Kidney (tissue), 13 donors: ENCODE measurements at regions not wholly inside any gene's neighbourhood (a gene's known extent, or its start where the extent isn't known, plus 50 kb on each side); places are given as distances from the start of the nearest gene placed in this dataset.

ENCODE experiments used
- DNase-seq, 5 donors: peaks; one replicate each; pipeline ENCODE4 v3.0.0-alpha.2; 2013 to 2020
- FAIRE-seq: peaks from 2 replicates; lab custom pipeline; 2012; peaks lifted over from hg19 to GRCh38; lab: Jason Lieb, UNC
- H3K27ac ChIP-seq, 2 donors: one replicate each; pipeline ENCODE4 v1.7.0; 2013; ENCODE audit warnings: low read depth in 2 of 2, low read length in 2 of 2, inconsistent platforms in 1 of 2
- H3K27me3 ChIP-seq: one replicate; pipeline ENCODE4 v1.7.1; 2013; ENCODE audit warnings: low read length, inconsistent platforms; ENCODE audit not compliant: control insufficient read depth, insufficient read depth
- H3K36me3 ChIP-seq, 3 donors: one replicate each; pipeline versions ENCODE4 v1.7.0 to v1.7.1; 2013; ENCODE audit warnings: low read length in 3 of 3, control low read depth in 1 of 3, inconsistent platforms in 1 of 3; ENCODE audit not compliant: insufficient read depth in 3 of 3, control insufficient read depth in 2 of 3
- H3K4me1 ChIP-seq, 3 donors: one replicate each; pipeline versions ENCODE4 v1.7.0 to v1.7.1; 2013; ENCODE audit warnings: low read length in 3 of 3, inconsistent platforms in 1 of 3, low read depth in 1 of 3; ENCODE audit not compliant: control insufficient read depth in 2 of 3, insufficient read depth in 2 of 3
- H3K4me3 ChIP-seq, 3 donors: one replicate each; pipeline versions ENCODE4 v1.7.0 to v1.8.1; 2013; ENCODE audit warnings: low read length in 3 of 3, control low read depth in 1 of 3, inconsistent platforms in 1 of 3
- H3K9ac ChIP-seq, 3 donors: one replicate each; pipeline versions ENCODE4 v1.7.0 to v1.7.1; 2013; ENCODE audit warnings: low read length in 3 of 3, control low read depth in 1 of 3, inconsistent platforms in 1 of 3
- H3K9me3 ChIP-seq, 3 donors: one replicate each; pipeline versions ENCODE4 v1.7.0 to v1.7.1; 2013; ENCODE audit warnings: low read length in 3 of 3, control low read depth in 1 of 3, inconsistent platforms in 1 of 3; ENCODE audit not compliant: control insufficient read depth in 2 of 3, insufficient read depth in 1 of 3
- CTCF ChIP-seq: IDR thresholded peaks from 3 replicates; pipeline ENCODE4 v1.5.1; 2012; ENCODE audit warnings: mild to moderate bottlenecking, moderate library complexity, borderline replicate concordance; ENCODE audit not compliant: insufficient read depth; ENCODE audit errors: extremely low read depth
- intact Hi-C: fragments of 100-400 bp; cut with DNase I; formaldehyde crosslinking; loops from one replicate; pipeline ENCODE4 v1.11.1; 2022
- donor health status: control.
- donor health status: control.
- donor health status: control.
- donor health status: control.
- donor health status: control.
- donor health status: DM: yes; HTN: yes; CAD: no.
- donor health status: Normal renal cell carcinoma (clear cell type).

DNA sequence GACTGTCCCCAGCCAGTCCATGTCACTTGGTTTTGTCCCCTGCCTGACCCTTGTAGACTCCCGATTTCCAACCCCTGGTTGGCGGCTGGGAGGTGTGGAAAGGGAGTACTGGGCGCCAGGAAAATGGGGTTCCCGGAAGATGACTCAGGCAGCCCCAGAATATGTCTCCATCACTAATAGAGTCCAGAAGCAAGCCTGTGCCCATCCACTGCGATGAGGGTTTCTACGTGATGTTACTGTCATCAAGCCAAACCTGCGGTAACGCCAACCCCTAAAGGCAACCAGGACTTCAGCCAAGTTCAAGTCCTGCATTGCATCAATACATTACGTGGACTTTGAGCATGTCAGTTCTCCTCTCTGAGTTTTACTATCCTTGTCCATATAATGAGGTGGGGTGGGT, 62.0 kb upstream of the TAF1B start:
- Histone ChIP-seq H3K9me3 (no peaks in the 10 kb centered on the region), H3K36me3 (no peaks in the 10 kb centered on the region), H3K4me3 (no peak overlapping the region), H3K4me1 (no peaks in the 10 kb centered on the region), H3K9ac (no peak overlapping the region), H3K27ac (no peak overlapping the region), H3K27me3 (no peaks in the 10 kb centered on the region)
- TF ChIP-seq CTCF: no peak
- intact Hi-C loops: no loop called here
- peak in 1 of 5 donors; percentile 30 for DNase-seq
- FAIRE-seq: no peak

GRCh38 chr2:9782197-9782719, 61.0 kb upstream of the TAF1B start:
- no peaks in the 10 kb centered on the region for H3K4me1 ChIP-seq
- H3K27me3 ChIP-seq: no peaks in the 10 kb centered on the region
- no peak for TF ChIP-seq CTCF
- intact Hi-C loops: no loop called here
- H3K9me3 ChIP-seq: no peaks in the 10 kb centered on the region
- H3K36me3 ChIP-seq: no peaks in the 10 kb centered on the region
- no peak overlapping the region for H3K27ac ChIP-seq
- DNase-seq (peak; percentile 66 to 86 (median 77)), FAIRE-seq (no peak)
- H3K9ac ChIP-seq: no peak overlapping the region
- H3K4me3 ChIP-seq: no peak overlapping the region

DNA sequence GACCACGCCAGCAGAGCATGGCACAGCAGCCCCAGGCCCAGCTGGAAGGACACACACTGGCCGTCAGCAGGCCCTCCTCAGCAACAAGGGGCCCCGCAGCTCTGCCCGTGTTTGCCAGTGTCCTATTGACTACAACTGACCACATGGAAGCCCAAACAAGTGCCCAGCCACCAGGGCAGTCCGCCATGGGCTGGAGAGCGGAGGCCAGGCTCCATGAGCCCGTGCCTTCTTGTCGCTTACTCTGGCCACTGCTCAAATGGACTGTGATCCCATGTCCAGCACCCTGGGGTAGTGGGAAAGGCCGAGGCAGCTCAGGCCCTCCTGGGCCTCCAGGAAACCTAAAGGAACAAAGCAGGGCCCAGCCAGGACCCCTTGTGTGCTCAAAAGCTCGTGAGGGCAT, 53.9 kb upstream of the TAF1B start:
- H3K36me3 ChIP-seq: no peaks in the 10 kb centered on the region
- FAIRE-seq (no peak), DNase-seq (no peak)
- H3K27ac ChIP-seq: no peak overlapping the region
- intact Hi-C loops: no loop called here
- no peaks in the 10 kb centered on the region for H3K27me3 ChIP-seq
- no peak overlapping the region for H3K4me3 ChIP-seq
- no peaks in the 10 kb centered on the region for H3K4me1 ChIP-seq
- H3K9ac ChIP-seq: no peak overlapping the region
- no peak for TF ChIP-seq CTCF
- H3K9me3 ChIP-seq: peaks cover 0 to 2% (median 0%) of the 10 kb centered on the region in 3 donors

DNA sequence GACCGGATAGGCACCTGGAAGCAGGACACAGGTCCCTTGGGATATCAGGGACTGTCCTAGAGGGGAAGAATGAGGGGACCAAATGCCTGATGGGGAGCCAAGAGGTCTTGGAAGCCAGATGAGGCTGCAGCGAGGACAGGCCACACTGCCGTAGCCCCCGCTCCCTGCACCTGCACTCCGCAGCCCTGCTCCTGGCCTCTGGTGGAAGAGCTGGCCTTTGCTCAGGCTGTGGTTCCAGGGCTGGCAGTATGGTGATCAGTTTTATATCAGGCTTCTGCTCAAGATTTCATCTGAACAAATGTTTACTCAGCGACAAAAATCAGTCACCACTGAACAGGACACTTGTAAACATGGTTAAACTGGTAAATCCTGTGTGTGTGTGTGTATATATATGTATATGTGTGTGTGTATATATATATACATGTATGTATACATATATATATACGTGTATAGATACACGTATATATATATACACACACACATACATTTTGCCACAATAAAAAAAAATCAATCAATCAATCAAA, 52.5 kb upstream of the TAF1B start:
- TF ChIP-seq CTCF: no peak
- Histone ChIP-seq H3K36me3 (no peaks in the 10 kb centered on the region), H3K4me1 (no peaks in the 10 kb centered on the region), H3K27ac (no peak overlapping the region), H3K9ac (no peak overlapping the region), H3K9me3 (peaks cover 0 to 2% (median 0%) of the 10 kb centered on the region in 3 donors), H3K27me3 (no peaks in the 10 kb centered on the region), H3K4me3 (no peak overlapping the region)
- no peak for FAIRE-seq
- DNase-seq: no peak
- intact Hi-C loops: no loop called here
